K562 (cell line): ENCODE measurements at regions not wholly inside any gene's neighbourhood (a gene's known extent, or its start where the extent isn't known, plus 50 kb on each side); places are given as distances from the start of the nearest gene placed in this dataset.

Source experiments
- ATAC-seq: fragments of 200-7000 bp; cut with Tn5 transposase; 3 replicates; pipeline ENCODE4 v1.9.1; 2020; ENCODE audit warnings: moderate library complexity
- BruUV-seq: library from RNA; stranded (reverse); fragments of 400-500 nt; replicated peaks from 2 replicates; lab custom pipeline; 2021; lab: Mats Ljungman, UMichigan
- CTCF ChIA-PET: fragments of 300-600 bp; formaldehyde crosslinking; extraction: SDS; loops from one replicate; lab custom pipeline; 2021; ENCODE audit warnings: low intra/inter-chr PET ratio; lab: Yijun Ruan, JAX
- POLR2A ChIA-PET: fragments of 300-600, 350-650 bp; sonication (Branson Sonifier 250); formaldehyde crosslinking; extraction: SDS; loops from one replicate; lab custom pipeline; 2021; ENCODE audit warnings: antibody characterized with exemption, inconsistent platforms; lab: Yijun Ruan, JAX
- DNase-seq, 4 experiments: peaks; one replicate each; pipeline versions ENCODE4 v3.0.0 to v3.0.0-alpha.2; 2011 to 2018; ENCODE audit warnings: low spot score in 3 of 4, mixed read lengths in 3 of 4; ENCODE audit errors: extremely low read depth in 1 of 4
- FAIRE-seq: peaks from 2 replicates; lab custom pipeline; 2011; peaks lifted over from hg19 to GRCh38; lab: Jason Lieb, UNC
- H2AFZ ChIP-seq: 2 replicates; pipeline ENCODE4 v1.6.0; 2011; ENCODE audit warnings: low read depth, low read length, control low read depth, inconsistent platforms
- H3K27ac ChIP-seq: fragments of 200-600 bp; 3 replicates; pipeline ENCODE4 v1.8.0; 2011; ENCODE audit warnings: low read depth, mild to moderate bottlenecking, control low read depth, inconsistent platforms, low read length, moderate library complexity, mixed read lengths; ENCODE audit errors: extremely low read depth
- H3K27me3 ChIP-seq, 2 experiments: fragments of 300-600 bp in 1 of 2; 2 replicates in 1 of 2; 3 replicates in 1 of 2; pipeline versions ENCODE4 v1.6.0 to v1.8.0; 2011; ENCODE audit warnings: inconsistent platforms in 2 of 2, low read length in 2 of 2, mild to moderate bottlenecking in 1 of 2, mixed read lengths in 1 of 2, moderate library complexity in 1 of 2; ENCODE audit not compliant: control insufficient read depth in 2 of 2, insufficient read depth in 2 of 2
- H3K36me3 ChIP-seq: fragments of 300-600 bp; 3 replicates; pipeline ENCODE4 v1.8.0; 2011; ENCODE audit warnings: mild to moderate bottlenecking, low read length, inconsistent platforms; ENCODE audit not compliant: control insufficient read depth, insufficient read depth
- H3K4me1 ChIP-seq, 2 experiments: fragments of 200-600 bp in 1 of 2; replicated peaks in 1 of 2; 2 replicates in 1 of 2; 3 replicates in 1 of 2; pipeline versions ENCODE4 v1.5.1 to v1.8.0; 2011; ENCODE audit warnings: inconsistent platforms in 2 of 2, low read length in 2 of 2, mild to moderate bottlenecking in 1 of 2, mixed read lengths in 1 of 2, moderate library complexity in 1 of 2; ENCODE audit not compliant: control insufficient read depth in 2 of 2, insufficient read depth in 2 of 2
- H3K4me2 ChIP-seq: 2 replicates; pipeline ENCODE4 v1.6.1; 2011; ENCODE audit warnings: low read length, control low read depth, inconsistent platforms, mixed read lengths; ENCODE audit not compliant: insufficient read depth
- H3K4me3 ChIP-seq: fragments of 200-600 bp; sonication (generic), shearing (Covaris generic); 2 replicates; pipeline ENCODE4 v1.5.1; 2016; ENCODE audit warnings: control low read depth, inconsistent platforms
- H3K79me2 ChIP-seq: fragments of 200-600 bp; 3 replicates; pipeline ENCODE4 v1.8.0; 2011; ENCODE audit warnings: low read length, inconsistent platforms; ENCODE audit not compliant: control insufficient read depth, insufficient read depth
- H3K9ac ChIP-seq, 2 experiments: 2 replicates each; pipeline versions ENCODE4 v1.6.0 to v1.6.1; 2011; ENCODE audit warnings: low read depth in 2 of 2, low read length in 2 of 2, control low read depth in 1 of 2, inconsistent platforms in 1 of 2, mild to moderate bottlenecking in 1 of 2, mixed read lengths in 1 of 2; ENCODE audit not compliant: insufficient read depth in 1 of 2
- H3K9me1 ChIP-seq: one replicate; pipeline ENCODE4 v1.6.0; 2011; ENCODE audit warnings: inconsistent platforms, mild to moderate bottlenecking, low read length, moderate library complexity; ENCODE audit not compliant: control insufficient read depth, insufficient read depth
- H3K9me3 ChIP-seq: replicated peaks from 2 replicates; pipeline ENCODE4 v1.5.1; 2011; ENCODE audit warnings: low read depth, low read length, inconsistent platforms; ENCODE audit not compliant: control insufficient read depth, insufficient read depth
- H4K20me1 ChIP-seq: replicated peaks from 2 replicates; pipeline ENCODE4 v1.6.1; 2011; ENCODE audit warnings: low read length, inconsistent platforms, mixed read lengths; ENCODE audit not compliant: control insufficient read depth, insufficient read depth
- CBFA2T3 ChIP-seq: fragments of 450-650 bp; IDR thresholded peaks from 2 replicates; pipeline ENCODE4 v1.6.1; 2017
- CUX1 ChIP-seq: fragments of 200-800 bp; sonication (Bioruptor generic); IDR thresholded peaks from 2 replicates; pipeline ENCODE4 v1.6.1; 2016; ENCODE audit warnings: missing genetic modification characterization, missing compliant biosample characterization
- HCFC1 ChIP-seq: IDR thresholded peaks from 2 replicates; pipeline ENCODE4 v1.6.1; 2012; ENCODE audit warnings: low read depth, low read length, improper control_type of control experiment
- HNRNPUL1 ChIP-seq: fragments of 200-400 bp; formaldehyde crosslinking; IDR thresholded peaks from 2 replicates; pipeline ENCODE4 v1.6.1; 2017; ENCODE audit warnings: low read length
- MXD1 ChIP-seq: fragments of 250-450 bp; sonication (Bioruptor Pico); IDR thresholded peaks from 2 replicates; pipeline ENCODE4 v1.8.0; 2021; ENCODE audit warnings: borderline replicate concordance, mild to moderate bottlenecking, moderate library complexity; ENCODE audit not compliant: poor library complexity, severe bottlenecking
- SMAD1 ChIP-seq: fragments of 150-350 bp; IDR thresholded peaks from 2 replicates; pipeline ENCODE4 v1.6.1; 2014; ENCODE audit warnings: low read length, low read depth; ENCODE audit not compliant: partially characterized antibody
- SNAPC5 ChIP-seq: fragments of 250-450 bp; sonication (Bioruptor Pico); IDR thresholded peaks from 2 replicates; pipeline ENCODE4 v1.8.0; 2021; ENCODE audit warnings: moderate library complexity, mild to moderate bottlenecking, inconsistent platforms
- STAT6 ChIP-seq: sonication (generic); formaldehyde crosslinking; IDR thresholded peaks from 2 replicates; pipeline ENCODE4 v1.8.1; 2023; ENCODE audit warnings: mild to moderate bottlenecking, missing genetic modification reagents
- TBL1XR1 ChIP-seq, 2 experiments: IDR thresholded peaks; 2 replicates each; pipeline ENCODE4 v1.6.1; 2012; ENCODE audit warnings: improper control_type of control experiment in 2 of 2, low read length in 2 of 2, mild to moderate bottlenecking in 1 of 2
- ZBTB33 ChIP-seq: sonication (generic); formaldehyde crosslinking; IDR thresholded peaks from 2 replicates; pipeline ENCODE4 v1.8.1; 2023; ENCODE audit warnings: mild to moderate bottlenecking, missing genetic modification reagents
- ZNF24 ChIP-seq: fragments of 450-650 bp; IDR thresholded peaks from 2 replicates; pipeline ENCODE4 v1.6.1; 2016
- WGBS: fragments of 100-300 bp; shearing (Covaris generic); methylation state at CpG from one replicate; pipeline ENCODE4 v1.1.6; 2016; ENCODE audit warnings: low coverage, mixed read lengths; ENCODE audit not compliant: insufficient coverage; ENCODE audit errors: missing lambda C conversion rate; 5-methylcytosine and 5-hydroxymethylcytosine counted together
- in situ Hi-C: fragments of 300-500 bp; cut with MboI; formaldehyde crosslinking; loops from 4 replicates; pipeline ENCODE4 v1.15.0; 2018; ENCODE audit warnings: inconsistent platforms, mixed read lengths
- intact Hi-C: fragments of 100-400 bp; cut with micrococcal nuclease; formaldehyde crosslinking; loops from 2 replicates; pipeline ENCODE4 v1.14.2; 2022

- H3K27me3 ChIP-seq: no peaks in the 10 kb centered on the region
- ATAC-seq (no peak), DNase-seq (no peak), FAIRE-seq (no peak)
- ChIA-PET POLR2A (no interaction called here), CTCF (no interaction called here)
- H2AFZ ChIP-seq: no peak overlapping the region
- no peak overlapping the region for H3K4me3 ChIP-seq
- no peaks in the 10 kb centered on the region for H3K9me1 ChIP-seq
- no peaks in the 10 kb centered on the region for H3K36me3 ChIP-seq
- no peak overlapping the region for H3K4me2 ChIP-seq
- no peaks in the 10 kb centered on the region for H3K4me1 ChIP-seq
- in situ Hi-C loops (no loop called here), intact Hi-C loops (no loop called here)
- no peaks in the 10 kb centered on the region for H3K79me2 ChIP-seq
- H3K9me3 ChIP-seq: 0 out of 2 replicates have a peak, but pooled peaks cover 3% of the 10 kb centered on the region
- H3K27ac ChIP-seq: no peak overlapping the region
- H3K9ac ChIP-seq: no peak overlapping the region
- no TSS peak for BruUV-seq
- WGBS: 5% methylated on average over 4 of the region's 4 CpGs
- no peaks in the 10 kb centered on the region for H4K20me1 ChIP-seq
- TF ChIP-seq TBL1XR1 (IDR thresholded peaks at IDR 0.05; ENCODE audit: low read length in 2 of 2) (no peak), ZNF24 (no peak), HNRNPUL1 (no peak), STAT6 (no peak), SMAD1 (no peak), CUX1 (CRISPR knock-in tag) (no peak), SNAPC5 (CRISPR knock-in tag) (no peak), CBFA2T3 (no peak), ZBTB33 (CRISPR knock-in tag) (no peak), MXD1 (CRISPR knock-in tag) (no peak), HCFC1 (no peak)
Observed at GRCh38 chr3:34357461-34357860, 559.0 kb downstream of the PDCD6IP start.
